ENCODE measurements at regions not wholly inside any gene's neighbourhood (a gene's known extent, or its start where the extent isn't known, plus 50 kb on each side); places are given as distances from the start of the nearest gene placed in this dataset.

GRCh38 chr2:120797421-120798221, 62.0 kb downstream of the GLI2 start:
- TF ChIP-seq CTCF (IDR thresholded peaks at IDR 0.05; ENCODE audit: extremely low read depth in 1 of 2, insufficient read depth in 1 of 2, low read depth in 1 of 2, low read length in 2 of 2) (no peak), POLR2A (IDR thresholded peaks at IDR 0.05; ENCODE audit: low read depth, low read length) (no peak), FOS (IDR thresholded peaks at IDR 0.05; ENCODE audit: borderline replicate concordance, insufficient read depth, low read length) (no peak), EZH2 (IDR thresholded peaks at IDR 0.05; ENCODE audit: borderline replicate concordance, low read depth, low read length, severe bottlenecking) (no peak), MAX (IDR thresholded peaks at IDR 0.05; ENCODE audit: insufficient read depth, insufficient read length) (no peak), POLR2AphosphoS5 (IDR thresholded peaks at IDR 0.05; ENCODE audit: insufficient read depth, low read depth, low read length) (no peak), JUN (IDR thresholded peaks at IDR 0.05; ENCODE audit: borderline replicate concordance, insufficient read depth, insufficient read length, low read depth) (no peak), MYC (IDR thresholded peaks at IDR 0.05; ENCODE audit: low read depth, low read length) (no peak)
